GM12873 (cell line): ENCODE measurements at regions not wholly inside any gene's neighbourhood (a gene's known extent, or its start where the extent isn't known, plus 50 kb on each side); places are given as distances from the start of the nearest gene placed in this dataset.

Experiments
- CTCF ChIP-seq: IDR thresholded peaks from 2 replicates; pipeline ENCODE4 v1.5.1; 2012; ENCODE audit warnings: low read depth, mild to moderate bottlenecking, moderate library complexity, low read length, control low read depth; ENCODE audit not compliant: insufficient read depth; ENCODE audit errors: missing control alignments

DNA sequence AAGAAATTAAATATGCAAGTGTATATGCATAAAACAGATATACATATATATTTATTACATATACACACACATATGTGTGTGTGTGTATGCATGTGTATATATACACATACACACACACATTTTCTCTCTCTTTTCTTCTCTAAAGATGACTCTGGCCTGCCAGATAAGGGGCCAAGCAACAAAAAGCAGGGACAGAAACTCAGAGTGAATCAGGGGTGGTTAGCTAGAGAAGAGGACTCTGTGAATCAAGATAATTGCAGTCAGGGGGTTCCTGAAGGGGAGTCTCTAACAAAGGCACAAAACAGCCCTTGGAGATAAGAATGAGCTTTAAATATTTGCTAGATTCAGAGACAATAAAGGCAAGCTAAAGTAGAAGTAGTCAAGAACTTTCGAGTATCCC is 650.5 kb downstream of the UTRN start:
- TF ChIP-seq CTCF = no peak

DNA sequence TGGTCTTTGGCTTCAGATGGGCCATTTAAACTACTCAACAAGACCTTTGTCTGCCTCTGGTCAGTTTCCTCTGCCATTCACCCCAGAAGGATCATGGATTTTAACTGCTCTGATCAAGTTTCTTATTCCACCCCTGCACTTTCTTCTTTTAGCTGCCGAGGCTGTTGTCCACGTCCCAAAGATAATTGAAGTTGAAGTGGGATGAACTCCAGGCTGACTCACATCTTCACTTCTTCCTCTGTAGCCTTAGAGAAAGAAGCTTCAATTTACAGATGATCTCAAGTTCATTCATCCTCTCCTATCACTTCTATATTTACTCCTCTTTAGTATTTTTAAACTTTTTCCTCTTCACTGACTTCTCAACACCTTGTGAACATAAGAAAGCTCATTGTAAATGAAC is 651.6 kb downstream of the UTRN start:
- no peak for TF ChIP-seq CTCF

- TF ChIP-seq CTCF = no peak
Observed at GRCh38 chr6:144939921-144940320, 654.8 kb downstream of the UTRN start.

DNA sequence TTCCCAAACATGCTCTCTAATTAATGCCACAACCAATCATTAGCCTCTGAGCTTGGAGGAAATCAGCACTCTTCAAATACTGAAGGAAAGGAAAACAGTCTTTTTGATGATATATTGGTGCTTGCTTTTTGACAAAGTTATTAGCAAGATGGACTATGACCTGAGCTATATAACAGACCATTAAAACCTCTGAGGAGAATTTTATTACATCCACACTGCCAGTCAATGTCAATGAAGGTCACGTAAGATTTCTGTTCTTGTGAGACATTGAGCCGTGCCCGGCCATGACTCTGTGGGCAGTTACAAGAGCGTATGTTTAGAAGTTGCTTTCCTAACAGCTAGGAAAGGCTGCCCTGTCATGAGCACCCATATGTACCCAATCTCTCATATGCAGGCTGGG is 659.0 kb downstream of the UTRN start:
- TF ChIP-seq CTCF = no peak

DNA sequence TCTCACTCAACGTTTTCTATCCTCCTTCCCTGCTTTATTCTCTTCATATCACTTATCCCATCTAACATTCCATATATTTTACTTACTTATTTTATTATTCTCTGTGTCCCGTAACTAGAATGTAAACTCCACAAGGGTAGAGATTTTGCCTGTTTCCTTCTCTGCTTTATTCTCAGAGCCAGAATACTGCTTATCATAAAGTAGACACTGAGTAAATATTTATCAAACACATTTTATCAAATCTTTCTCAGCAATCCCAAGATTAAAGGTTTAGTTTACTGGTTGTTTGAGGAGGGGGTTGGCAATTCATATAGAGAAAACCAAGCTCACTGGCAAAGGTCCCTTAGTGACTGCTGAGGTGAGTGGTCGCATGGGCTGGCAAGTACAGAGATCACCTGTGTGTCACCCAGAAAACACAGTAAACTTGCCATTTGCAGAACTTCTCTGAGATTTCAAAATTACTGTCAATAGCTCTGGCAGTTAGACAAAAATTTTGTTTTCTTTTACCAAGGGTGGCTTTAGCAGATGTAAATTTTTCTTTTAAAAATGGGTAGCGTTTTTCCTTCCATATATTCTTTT is 662.4 kb downstream of the UTRN start:
- TF ChIP-seq CTCF = no peak

DNA sequence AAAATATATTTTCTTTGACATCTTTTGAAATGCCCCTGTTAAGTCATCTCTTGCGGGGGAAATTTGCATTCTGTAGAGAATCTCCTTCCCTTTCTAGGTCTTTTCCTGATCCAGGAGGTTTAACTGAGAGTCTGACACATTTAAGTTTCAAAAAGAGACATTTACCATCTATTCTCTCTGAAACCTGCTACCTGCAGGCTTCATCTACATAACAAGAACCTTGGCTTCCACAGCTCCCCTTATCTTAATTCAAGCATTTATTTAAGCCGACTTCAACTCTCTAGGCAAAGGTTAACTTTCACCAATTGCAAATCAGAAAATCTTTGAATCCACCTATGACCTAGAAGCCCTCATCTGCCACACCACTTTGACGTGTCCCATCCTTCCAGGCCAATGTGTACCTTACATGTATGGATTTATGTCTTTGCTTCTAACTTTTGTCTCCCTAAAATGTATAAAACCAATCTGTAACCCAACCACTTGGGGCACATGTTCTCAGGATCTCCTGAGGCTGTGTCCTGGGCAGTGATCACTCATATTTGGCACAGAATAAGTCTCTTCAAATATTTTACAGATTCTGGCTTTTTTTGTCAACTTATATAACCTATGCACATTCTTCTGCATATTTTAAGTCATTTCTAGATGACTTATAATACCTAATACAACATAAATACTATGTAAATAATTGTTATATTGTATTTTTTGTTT is 666.7 kb downstream of the UTRN start:
- no peak for TF ChIP-seq CTCF

DNA sequence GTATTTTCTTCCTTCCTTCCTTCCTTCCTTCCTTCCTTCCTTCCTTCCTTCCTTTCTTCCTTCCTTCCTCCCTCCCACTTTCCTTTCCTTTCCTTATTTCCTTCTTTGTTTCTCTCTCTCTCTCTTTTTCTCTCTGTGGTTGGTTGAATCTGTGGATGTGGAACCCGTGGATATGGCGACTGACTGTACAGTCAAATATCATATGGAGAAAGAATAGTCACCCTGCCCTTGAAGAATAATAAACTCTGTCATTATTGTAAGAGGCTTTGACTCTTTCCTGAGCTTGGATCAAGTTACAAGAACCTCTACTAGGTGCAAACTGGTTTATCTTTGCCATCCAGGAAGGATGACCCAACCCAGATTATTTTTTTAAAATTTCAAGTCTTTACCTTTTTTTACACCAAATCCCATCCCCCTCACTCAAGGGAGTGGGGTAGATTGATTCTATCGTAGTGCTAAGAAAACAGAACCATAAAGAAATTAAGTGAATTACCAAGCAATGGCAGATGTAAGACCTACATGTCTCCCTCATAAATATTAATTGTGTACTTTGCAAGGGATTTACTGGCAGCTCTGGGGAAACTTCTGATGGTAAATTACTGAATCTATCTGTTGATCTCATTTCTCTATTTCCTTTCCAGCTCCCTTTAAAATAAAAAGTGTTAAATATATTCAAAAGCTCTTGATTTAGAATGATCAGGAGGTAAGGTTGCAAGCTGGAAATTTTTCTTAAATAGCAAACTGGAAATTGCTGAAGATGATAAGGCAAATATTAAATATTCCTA is 667.5 kb downstream of the UTRN start:
- TF ChIP-seq CTCF = no peak
